ENCODE measurements at regions not wholly inside any gene's neighbourhood (a gene's known extent, or its start where the extent isn't known, plus 50 kb on each side); places are given as distances from the start of the nearest gene placed in this dataset.
"Not testable (repeated sequence)": the region's sequence is repeated elsewhere in the genome, so short reads cannot be mapped to it uniquely, and the experiment has no call there.

GRCh38 chr12:60223242-60223641, 627.4 kb downstream of the SLC16A7 start:
- no peak overlapping the region for H3K27ac ChIP-seq
- no peak overlapping the region for H3K4me3 ChIP-seq

GRCh38 chr12:60225216-60226000, 629.6 kb downstream of the SLC16A7 start:
- H3K27ac ChIP-seq: no peak overlapping the region

GRCh38 chr12:60227916-60228315, 632.1 kb downstream of the SLC16A7 start:
- no peak overlapping the region for H3K4me3 ChIP-seq
- H3K27ac ChIP-seq: no peak overlapping the region

More at GRCh38 chr12:60225216-60226000, 629.6 kb downstream of the SLC16A7 start:
- H3K4me3 ChIP-seq: no peak overlapping the region

DNA sequence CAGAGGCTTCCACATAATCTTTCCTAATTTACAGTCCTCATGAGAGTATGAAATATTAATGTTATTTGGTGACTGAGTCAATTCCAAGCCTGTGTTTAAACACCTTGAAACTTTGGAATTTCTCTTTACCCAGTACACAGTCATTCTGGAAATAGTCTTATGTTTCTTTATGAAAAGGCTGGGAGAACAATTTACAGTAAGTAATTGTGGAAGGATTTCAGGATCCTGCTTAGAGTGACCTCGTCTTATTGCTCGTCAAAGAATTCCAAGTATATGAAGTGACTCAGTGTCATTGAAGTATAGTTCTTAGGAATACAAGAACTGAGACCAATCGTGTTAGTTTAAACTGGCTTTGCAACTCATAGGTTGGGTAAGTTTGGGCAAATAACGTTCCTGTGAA, 634.2 kb downstream of the SLC16A7 start:
- no peak overlapping the region for H3K27ac ChIP-seq
- H3K4me3 ChIP-seq: no peak overlapping the region

- H3K4me3 ChIP-seq: no peak overlapping the region
- H3K27ac ChIP-seq: no peak overlapping the region
These were observed 635.5 kb downstream of the SLC16A7 start for GRCh38 chr12:60231303-60231702.

DNA sequence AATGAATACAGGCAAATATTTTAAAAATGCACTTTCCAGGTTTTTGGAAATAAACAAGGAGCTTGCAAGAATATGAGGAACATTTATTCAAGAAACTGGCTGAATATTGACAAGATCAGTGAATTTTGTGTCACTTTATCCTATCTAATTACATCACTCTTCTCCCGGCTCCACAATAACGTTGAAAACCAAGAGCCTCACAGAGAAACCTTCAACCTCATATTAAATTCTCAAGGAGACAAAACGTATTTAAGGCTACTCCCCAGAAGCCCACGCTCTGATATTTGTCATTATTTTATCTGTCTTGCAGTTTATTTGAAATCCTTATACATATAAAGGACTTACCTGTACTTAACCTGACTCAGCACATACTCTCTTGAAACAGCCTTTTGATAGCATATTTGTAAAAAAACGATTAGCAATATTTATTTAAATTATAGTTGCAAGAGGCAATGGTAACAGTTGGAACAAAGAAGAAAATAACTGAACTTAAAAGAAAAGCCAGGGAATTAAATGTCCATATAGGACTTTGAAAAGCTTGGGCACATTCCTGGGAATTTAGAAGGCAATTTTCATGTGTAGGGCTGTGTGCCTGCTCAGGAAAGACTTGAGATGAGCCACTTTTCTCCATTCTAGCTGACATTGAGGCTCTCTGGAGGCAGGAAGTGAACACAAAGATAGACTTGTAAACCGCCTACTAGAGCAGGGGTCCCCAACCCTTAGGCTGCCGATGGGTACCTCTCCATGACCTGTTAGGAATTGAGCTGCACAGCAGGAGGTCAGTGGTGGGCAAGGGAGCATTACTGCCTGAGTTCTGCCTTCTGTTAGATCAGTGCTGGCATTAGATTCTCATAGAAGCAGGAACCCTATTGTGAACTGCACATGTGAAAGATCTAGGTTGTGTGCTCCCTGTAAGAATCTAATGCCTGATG, 636.4 kb downstream of the SLC16A7 start:
- Histone ChIP-seq H3K4me3 (no peak overlapping the region), H3K27ac (no peak overlapping the region)

DNA sequence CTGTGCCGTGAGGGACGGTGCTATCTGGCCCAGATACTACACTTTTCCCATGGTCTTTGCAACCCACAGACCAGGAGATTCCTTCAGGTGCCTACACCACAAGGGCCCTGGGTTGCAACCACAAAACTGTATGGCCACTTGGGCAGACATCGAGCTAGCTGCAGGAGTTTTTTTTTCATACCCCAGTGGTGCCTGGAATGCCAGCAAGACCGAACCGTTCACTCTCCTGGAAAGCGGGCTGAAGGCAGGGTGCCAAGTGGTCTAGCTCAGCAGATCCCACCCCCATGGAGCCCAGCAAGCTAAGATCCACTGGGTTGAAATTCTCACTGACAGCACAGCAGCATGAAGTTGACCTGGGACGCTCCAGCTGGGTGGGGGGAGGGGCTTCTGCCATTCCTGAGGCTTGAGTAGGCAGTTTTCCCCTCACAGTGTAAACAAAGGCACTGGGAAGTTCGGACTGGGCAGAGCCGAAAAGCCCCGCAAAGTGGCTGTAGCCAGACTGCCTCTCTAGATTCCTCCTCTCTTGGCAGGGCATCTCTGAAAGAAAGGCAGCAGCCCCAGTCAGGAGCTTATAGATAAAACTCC, 638.9 kb downstream of the SLC16A7 start:
- H3K27ac ChIP-seq, H3K4me3 ChIP-seq: not testable (repeated sequence)

DNA sequence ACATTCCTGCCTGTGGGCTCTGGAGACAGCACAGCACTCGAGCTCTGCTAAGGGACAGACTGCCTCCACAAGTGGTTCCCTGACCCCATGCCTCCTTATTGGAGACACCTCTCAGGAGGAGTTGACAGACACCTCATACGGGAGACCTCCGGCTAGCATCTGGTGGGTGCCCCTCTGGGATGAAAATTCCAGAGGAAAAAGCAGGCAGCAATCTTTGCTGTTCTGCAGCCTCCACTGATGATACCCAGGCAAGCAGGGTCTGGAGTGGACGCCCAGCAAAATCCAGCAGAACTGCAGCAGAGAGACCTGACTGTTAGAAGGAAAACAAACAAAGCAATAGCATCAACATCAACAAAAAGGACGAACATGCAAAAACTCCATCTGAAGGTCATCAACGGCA, 639.4 kb downstream of the SLC16A7 start:
- no peak overlapping the region for H3K4me3 ChIP-seq
- no peak overlapping the region for H3K27ac ChIP-seq

GRCh38 chr12:60236416-60236815, 640.6 kb downstream of the SLC16A7 start:
- H3K4me3 ChIP-seq, H3K27ac ChIP-seq: not testable (repeated sequence)

GRCh38 chr12:60240891-60241290, 645.1 kb downstream of the SLC16A7 start:
- no peak overlapping the region for H3K4me3 ChIP-seq
- H3K27ac ChIP-seq: no peak overlapping the region

GRCh38 chr12:60251091-60251490, 655.3 kb downstream of the SLC16A7 start:
- no peak overlapping the region for H3K4me3 ChIP-seq
- no peak overlapping the region for H3K27ac ChIP-seq

GRCh38 chr12:60252359-60253096, 656.7 kb downstream of the SLC16A7 start:
- Histone ChIP-seq H3K4me3 (no peak overlapping the region), H3K27ac (no peak overlapping the region)

DNA sequence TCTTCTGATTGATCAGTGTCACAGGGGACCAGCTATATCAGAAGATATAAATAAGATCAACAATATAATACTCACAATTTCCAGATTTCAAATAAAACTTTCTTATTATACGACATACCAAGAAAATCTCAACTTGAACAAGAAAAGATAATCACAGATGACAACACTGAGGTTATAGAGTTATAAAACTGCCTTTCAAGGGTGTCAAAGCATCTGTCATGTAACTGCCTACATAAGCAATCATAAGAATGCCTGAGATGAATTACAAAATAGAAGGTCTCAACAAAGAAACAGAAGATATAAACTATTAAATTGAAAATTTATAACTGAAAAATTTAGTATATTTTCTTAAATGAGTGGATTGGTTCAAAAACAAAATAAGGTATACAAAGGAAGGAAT, 659.2 kb downstream of the SLC16A7 start:
- H3K27ac ChIP-seq: no peak overlapping the region
- no peak overlapping the region for H3K4me3 ChIP-seq

- H3K27ac ChIP-seq: no peak overlapping the region
- no peak overlapping the region for H3K4me3 ChIP-seq
These were observed 661.2 kb downstream of the SLC16A7 start for GRCh38 chr12:60257063-60257462.

DNA sequence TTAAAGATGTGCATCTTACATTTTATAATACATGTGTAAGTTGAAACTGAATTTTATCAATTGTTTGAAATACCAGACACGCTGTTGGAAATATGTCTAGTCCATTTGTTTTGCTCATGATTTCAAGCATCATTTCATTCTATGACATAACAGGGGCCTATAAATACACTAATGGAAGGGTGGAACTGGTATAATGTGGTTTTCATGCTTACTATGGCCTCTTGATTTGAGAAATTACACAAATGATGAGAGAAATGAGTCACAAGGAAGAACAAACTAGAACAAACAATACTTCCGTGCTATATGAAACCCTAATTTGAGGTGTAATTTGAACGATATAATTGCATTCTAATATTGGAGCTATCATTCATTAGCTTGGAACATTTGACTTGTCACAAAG, 663.4 kb downstream of the SLC16A7 start:
- Histone ChIP-seq H3K27ac (no peak overlapping the region), H3K4me3 (no peak overlapping the region)

DNA sequence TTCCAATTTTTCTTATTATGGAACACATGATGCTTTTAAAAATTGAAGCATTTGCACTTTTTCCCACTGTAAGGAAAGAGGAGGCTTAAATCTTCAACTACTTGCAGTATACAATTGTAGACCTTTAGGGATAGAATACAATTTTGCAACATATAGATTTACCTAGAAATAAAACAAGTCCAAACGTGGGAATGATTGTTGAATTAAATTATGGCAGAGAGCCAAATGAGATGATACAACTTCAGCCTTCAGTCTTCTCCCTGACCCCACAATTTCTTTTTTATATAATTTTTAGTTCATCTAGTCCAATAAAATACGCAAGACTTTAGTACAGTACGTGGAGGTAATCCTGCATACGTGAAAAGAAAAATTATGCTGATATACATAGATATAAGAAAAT, 666.5 kb downstream of the SLC16A7 start:
- no peak overlapping the region for H3K4me3 ChIP-seq
- no peak overlapping the region for H3K27ac ChIP-seq

DNA sequence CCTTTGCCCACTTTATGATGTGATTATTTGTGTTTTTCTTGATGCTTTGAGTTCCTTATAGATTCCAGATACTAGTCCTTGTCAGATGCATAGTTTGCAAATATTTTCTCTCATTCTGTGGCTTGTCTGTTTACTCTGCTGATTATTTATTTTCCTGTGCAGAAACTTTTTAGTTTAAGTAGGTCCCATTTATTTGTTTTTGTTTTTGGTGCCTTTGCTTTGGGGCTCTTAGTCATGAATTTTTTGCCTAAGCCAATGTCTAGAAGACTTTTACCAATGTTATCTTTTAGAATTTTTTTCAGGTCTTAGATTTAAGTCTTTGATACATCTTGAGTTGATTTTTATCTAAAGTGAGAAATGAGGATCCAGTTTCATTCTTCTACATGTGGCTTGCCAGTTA, 667.3 kb downstream of the SLC16A7 start:
- Histone ChIP-seq H3K27ac (no peak overlapping the region), H3K4me3 (no peak overlapping the region)

DNA sequence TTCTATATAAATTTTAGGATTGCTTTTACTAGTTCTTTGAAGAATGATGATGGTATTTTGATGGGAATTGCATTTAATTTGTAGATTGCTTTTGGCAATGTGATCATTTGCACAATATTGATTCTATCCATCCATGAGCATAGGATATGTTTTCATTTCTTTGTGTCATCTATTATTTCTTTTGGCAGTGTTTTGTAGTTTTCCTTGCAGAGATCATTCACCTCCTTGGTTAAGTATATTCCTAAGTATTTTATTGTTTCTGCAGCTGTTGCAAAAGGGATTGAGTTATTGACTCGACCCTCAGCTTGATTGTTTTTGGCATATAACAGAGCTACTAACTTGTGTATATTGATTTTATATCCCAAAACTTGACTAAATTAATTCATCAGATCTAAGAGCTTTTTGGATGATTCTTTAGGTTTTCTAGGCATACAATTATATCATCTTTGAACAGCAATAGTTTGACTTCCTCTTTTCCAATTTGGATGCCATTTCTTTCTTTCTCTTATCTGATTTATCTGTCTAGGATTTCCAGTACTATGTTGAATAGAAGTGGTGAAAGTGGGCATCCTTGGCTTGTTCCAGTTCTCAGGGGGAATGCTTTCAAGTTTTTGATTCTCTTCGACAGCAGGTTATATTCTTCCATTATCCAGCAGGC, 668.1 kb downstream of the SLC16A7 start:
- Histone ChIP-seq H3K27ac (no peak overlapping the region), H3K4me3 (no peak overlapping the region)

DNA sequence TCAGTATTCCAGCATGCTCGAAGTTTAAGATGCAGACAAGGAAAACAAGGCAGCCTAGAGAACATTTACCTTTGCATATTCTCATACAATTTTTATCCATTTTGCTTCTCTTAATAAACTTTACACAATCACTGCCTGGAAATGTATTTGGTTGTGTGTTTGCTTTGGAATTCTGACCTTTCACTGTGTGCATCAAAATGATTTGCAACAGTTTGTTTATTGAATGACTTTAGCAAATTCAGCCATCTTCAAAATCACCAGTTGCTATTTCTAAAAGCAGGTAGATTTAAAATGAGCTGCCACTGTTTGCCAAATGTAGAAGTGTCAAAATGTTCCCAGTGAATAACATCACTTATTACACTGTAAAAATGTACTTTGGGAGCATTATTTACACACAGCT, 669.9 kb downstream of the SLC16A7 start:
- H3K4me3 ChIP-seq: no peak overlapping the region
- no peak overlapping the region for H3K27ac ChIP-seq
